HL-60 (cell line): ENCODE measurements at regions not wholly inside any gene's neighbourhood (a gene's known extent, or its start where the extent isn't known, plus 50 kb on each side); places are given as distances from the start of the nearest gene placed in this dataset.

Experiments used
- DNase-seq, 2 experiments: peaks; one replicate each; pipeline ENCODE4 v3.0.0-alpha.2; 2010 to 2020; ENCODE audit warnings: low read depth in 1 of 2, low spot score in 1 of 2
- H3K27ac ChIP-seq: fragments of 250-450 bp; sonication (Bioruptor Pico); replicated peaks from 2 replicates; pipeline ENCODE4 v1.5.1; 2020; ENCODE audit warnings: mild to moderate bottlenecking, moderate library complexity
- H3K27me3 ChIP-seq: fragments of 250-450 bp; sonication (Bioruptor Pico); 2 replicates; pipeline ENCODE4 v1.5.1; 2021; ENCODE audit warnings: mild to moderate bottlenecking, moderate library complexity; ENCODE audit not compliant: insufficient read depth, poor library complexity, severe bottlenecking
- H3K4me3 ChIP-seq: replicated peaks from 2 replicates; pipeline ENCODE4 v1.5.1; 2011; ENCODE audit warnings: mild to moderate bottlenecking, control low read depth, low read length; ENCODE audit not compliant: insufficient read depth
- GABPA ChIP-seq: IDR thresholded peaks from 2 replicates; pipeline ENCODE4 v1.6.1; 2012; ENCODE audit warnings: low read depth
- POLR2AphosphoS5 ChIP-seq: IDR thresholded peaks from 2 replicates; pipeline ENCODE4 v1.6.1; 2012; ENCODE audit warnings: low read depth
- SPI1 ChIP-seq: IDR thresholded peaks from 2 replicates; pipeline ENCODE4 v1.6.1; 2012; ENCODE audit warnings: low read depth, mild to moderate bottlenecking, borderline replicate concordance
- TF ChIP-seq, protein P1 (sequence below): IDR thresholded peaks from 2 replicates; pipeline ENCODE4 v1.6.1; 2012; ENCODE audit warnings: low read depth; ENCODE audit not compliant: insufficient replicate concordance
- TF ChIP-seq, protein P2 (sequence below): IDR thresholded peaks from one replicate; pipeline ENCODE4 v1.5.1; 2011; ENCODE audit warnings: low read length, control low read depth, inconsistent platforms; ENCODE audit not compliant: insufficient read depth

DNA sequence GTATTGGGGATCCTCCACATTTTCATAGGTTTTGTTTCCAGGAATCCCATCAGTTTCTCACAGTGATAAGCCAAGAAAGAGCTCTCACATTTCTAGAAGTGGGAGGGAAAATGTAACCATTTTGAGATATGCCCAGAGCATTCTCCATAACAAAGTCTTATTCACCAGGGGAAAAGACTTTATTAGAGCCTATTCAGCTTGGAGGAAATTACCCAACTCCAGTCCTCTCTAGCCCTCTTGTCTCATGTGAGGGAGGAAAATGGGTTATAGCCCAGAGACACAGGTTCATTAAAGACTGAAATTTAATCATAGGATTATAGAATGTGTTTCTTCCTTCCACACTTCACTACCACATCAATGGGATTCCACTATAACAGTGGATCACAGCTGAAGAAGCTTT, 61.6 kb upstream of the DYNC1I1 start:
- Histone ChIP-seq H3K27me3 (no peaks in the 10 kb centered on the region), H3K4me3 (no peak overlapping the region), H3K27ac (no peak overlapping the region)
- no peak for DNase-seq
- no peak for TF ChIP-seq SPI1
- TF ChIP-seq, protein P1, sequence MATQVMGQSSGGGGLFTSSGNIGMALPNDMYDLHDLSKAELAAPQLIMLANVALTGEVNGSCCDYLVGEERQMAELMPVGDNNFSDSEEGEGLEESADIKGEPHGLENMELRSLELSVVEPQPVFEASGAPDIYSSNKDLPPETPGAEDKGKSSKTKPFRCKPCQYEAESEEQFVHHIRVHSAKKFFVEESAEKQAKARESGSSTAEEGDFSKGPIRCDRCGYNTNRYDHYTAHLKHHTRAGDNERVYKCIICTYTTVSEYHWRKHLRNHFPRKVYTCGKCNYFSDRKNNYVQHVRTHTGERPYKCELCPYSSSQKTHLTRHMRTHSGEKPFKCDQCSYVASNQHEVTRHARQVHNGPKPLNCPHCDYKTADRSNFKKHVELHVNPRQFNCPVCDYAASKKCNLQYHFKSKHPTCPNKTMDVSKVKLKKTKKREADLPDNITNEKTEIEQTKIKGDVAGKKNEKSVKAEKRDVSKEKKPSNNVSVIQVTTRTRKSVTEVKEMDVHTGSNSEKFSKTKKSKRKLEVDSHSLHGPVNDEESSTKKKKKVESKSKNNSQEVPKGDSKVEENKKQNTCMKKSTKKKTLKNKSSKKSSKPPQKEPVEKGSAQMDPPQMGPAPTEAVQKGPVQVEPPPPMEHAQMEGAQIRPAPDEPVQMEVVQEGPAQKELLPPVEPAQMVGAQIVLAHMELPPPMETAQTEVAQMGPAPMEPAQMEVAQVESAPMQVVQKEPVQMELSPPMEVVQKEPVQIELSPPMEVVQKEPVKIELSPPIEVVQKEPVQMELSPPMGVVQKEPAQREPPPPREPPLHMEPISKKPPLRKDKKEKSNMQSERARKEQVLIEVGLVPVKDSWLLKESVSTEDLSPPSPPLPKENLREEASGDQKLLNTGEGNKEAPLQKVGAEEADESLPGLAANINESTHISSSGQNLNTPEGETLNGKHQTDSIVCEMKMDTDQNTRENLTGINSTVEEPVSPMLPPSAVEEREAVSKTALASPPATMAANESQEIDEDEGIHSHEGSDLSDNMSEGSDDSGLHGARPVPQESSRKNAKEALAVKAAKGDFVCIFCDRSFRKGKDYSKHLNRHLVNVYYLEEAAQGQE, result no peak
- no peak for TF ChIP-seq POLR2AphosphoS5
- TF ChIP-seq GABPA, result no peak
- TF ChIP-seq, protein P2, sequence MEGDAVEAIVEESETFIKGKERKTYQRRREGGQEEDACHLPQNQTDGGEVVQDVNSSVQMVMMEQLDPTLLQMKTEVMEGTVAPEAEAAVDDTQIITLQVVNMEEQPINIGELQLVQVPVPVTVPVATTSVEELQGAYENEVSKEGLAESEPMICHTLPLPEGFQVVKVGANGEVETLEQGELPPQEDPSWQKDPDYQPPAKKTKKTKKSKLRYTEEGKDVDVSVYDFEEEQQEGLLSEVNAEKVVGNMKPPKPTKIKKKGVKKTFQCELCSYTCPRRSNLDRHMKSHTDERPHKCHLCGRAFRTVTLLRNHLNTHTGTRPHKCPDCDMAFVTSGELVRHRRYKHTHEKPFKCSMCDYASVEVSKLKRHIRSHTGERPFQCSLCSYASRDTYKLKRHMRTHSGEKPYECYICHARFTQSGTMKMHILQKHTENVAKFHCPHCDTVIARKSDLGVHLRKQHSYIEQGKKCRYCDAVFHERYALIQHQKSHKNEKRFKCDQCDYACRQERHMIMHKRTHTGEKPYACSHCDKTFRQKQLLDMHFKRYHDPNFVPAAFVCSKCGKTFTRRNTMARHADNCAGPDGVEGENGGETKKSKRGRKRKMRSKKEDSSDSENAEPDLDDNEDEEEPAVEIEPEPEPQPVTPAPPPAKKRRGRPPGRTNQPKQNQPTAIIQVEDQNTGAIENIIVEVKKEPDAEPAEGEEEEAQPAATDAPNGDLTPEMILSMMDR, result no peak

DNA sequence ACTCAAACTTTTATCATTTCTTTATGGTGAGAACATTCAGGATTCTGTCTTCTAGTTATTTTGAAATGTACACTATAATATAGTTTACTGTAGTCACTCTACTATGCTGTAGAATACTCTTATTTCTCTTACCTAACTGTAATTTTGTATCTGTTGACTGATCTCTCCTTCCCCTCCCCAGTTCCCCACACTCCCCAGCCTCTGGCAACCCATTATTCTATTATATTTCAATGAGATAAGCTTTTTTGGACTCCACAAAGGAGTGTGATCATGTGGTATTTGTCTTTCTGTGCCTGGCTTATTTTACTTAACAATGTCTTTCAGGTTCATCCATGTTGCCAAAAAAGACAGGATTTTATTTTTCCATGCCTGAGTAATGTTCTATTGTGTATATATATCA, 71.4 kb upstream of the DYNC1I1 start:
- Histone ChIP-seq H3K27ac (no peak overlapping the region), H3K27me3 (no peaks in the 10 kb centered on the region), H3K4me3 (no peak overlapping the region)
- no peak for DNase-seq
- TF ChIP-seq, protein P2, result no peak
- no peak for TF ChIP-seq SPI1
- no peak for TF ChIP-seq POLR2AphosphoS5
- TF ChIP-seq GABPA, result no peak
- TF ChIP-seq, protein P1, result no peak

DNA sequence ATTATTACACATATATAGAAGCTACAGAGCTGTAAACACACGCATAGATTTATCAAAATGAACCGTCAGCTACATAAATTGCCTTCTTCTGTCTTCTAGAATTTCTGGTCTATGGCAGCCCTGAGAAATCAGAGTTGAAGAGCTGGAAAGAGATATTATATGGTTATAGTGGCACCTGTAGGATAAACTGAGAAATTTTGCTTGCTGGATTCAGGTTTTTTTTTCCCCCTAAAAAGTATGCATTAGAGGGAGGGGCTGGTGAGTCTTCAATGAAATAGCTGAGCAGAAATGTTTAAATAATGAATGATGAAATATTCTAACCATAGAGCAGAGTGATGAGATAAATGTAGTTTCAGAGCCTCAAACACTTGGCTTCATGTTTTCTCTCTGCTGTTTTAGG, 78.0 kb upstream of the DYNC1I1 start:
- Histone ChIP-seq H3K27me3 (no peaks in the 10 kb centered on the region), H3K27ac (no peak overlapping the region), H3K4me3 (no peak overlapping the region)
- no peak for TF ChIP-seq SPI1
- no peak for TF ChIP-seq GABPA
- no peak for TF ChIP-seq POLR2AphosphoS5
- TF ChIP-seq, protein P2, result no peak
- TF ChIP-seq, protein P1, result no peak
- no peak for DNase-seq
